CD4-positive, CD25-positive, alpha-beta regulatory T cell (primary cell): ENCODE measurements at regions not wholly inside any gene's neighbourhood (a gene's known extent, or its start where the extent isn't known, plus 50 kb on each side); places are given as distances from the start of the nearest gene placed in this dataset.
A peak's percentile ranks its signal among the peaks of the same experiment; 100 is the strongest.

Experiments used
- ATAC-seq, 2 donors: fragments of 150-1000 bp; cut with Tn5 transposase; one replicate each; pipeline ENCODE4 v1.10.0; 2021; ENCODE audit warnings: low read depth in 2 of 2, moderate number of reproducible peaks in 2 of 2, moderate library complexity in 1 of 2
- DNase-seq, 3 donors: peaks; one replicate each; pipeline versions ENCODE4 v3.0.0 to v3.0.0-alpha.2; 2012 to 2022; ENCODE audit warnings: mixed read lengths in 1 of 3
- H3K27ac ChIP-seq: one replicate; pipeline ENCODE4 v1.7.0; 2013; ENCODE audit warnings: mild to moderate bottlenecking, low read length; ENCODE audit not compliant: insufficient read depth, poor library complexity, severe bottlenecking
- H3K27me3 ChIP-seq: one replicate; pipeline ENCODE4 v1.7.0; 2013; ENCODE audit warnings: low read length; ENCODE audit not compliant: control insufficient read depth, insufficient read depth
- H3K36me3 ChIP-seq: one replicate; pipeline ENCODE4 v1.7.0; 2013; ENCODE audit warnings: mild to moderate bottlenecking, low read length, moderate library complexity; ENCODE audit not compliant: control insufficient read depth, insufficient read depth
- H3K4me1 ChIP-seq: 2 replicates; pipeline ENCODE4 v1.7.0; 2013; ENCODE audit warnings: mild to moderate bottlenecking, low read length; ENCODE audit not compliant: insufficient read depth, control insufficient read depth, poor library complexity, severe bottlenecking
- H3K4me3 ChIP-seq: one replicate; pipeline ENCODE4 v1.7.0; 2013; ENCODE audit warnings: low read depth, mild to moderate bottlenecking, low read length, moderate library complexity
- H3K9me3 ChIP-seq, 2 experiments: 1 replicate in 1 of 2; 2 replicates in 1 of 2; pipeline ENCODE4 v1.7.0; 2013; ENCODE audit warnings: low read length in 2 of 2, mild to moderate bottlenecking in 1 of 2, moderate library complexity in 1 of 2; ENCODE audit not compliant: control insufficient read depth in 2 of 2
- H3K27ac Mint-ChIP-seq, 3 donors: one replicate each; pipeline ENCODE4 v1.8.0; 2020 to 2022; ENCODE audit warnings: mild to moderate bottlenecking in 3 of 3, mixed read lengths in 3 of 3, moderate library complexity in 2 of 3
- H3K27me3 Mint-ChIP-seq: one replicate; pipeline ENCODE4 v1.8.0; 2022; ENCODE audit warnings: mild to moderate bottlenecking, mixed read lengths
- H3K36me3 Mint-ChIP-seq: one replicate; pipeline ENCODE4 v1.8.0; 2020; ENCODE audit warnings: mixed read lengths
- H3K4me1 Mint-ChIP-seq, 4 donors: one replicate each; pipeline ENCODE4 v1.8.0; 2020 to 2022; ENCODE audit warnings: mixed read lengths in 4 of 4, mild to moderate bottlenecking in 1 of 4
- H3K4me3 Mint-ChIP-seq, 4 donors: one replicate each; pipeline ENCODE4 v1.8.0; 2020 to 2022; ENCODE audit warnings: mild to moderate bottlenecking in 4 of 4, mixed read lengths in 4 of 4, moderate library complexity in 3 of 4
- H3K9me3 Mint-ChIP-seq, 7 donors: one replicate each; pipeline ENCODE4 v1.8.0; 2020 to 2022; ENCODE audit warnings: mixed read lengths in 7 of 7, mild to moderate bottlenecking in 3 of 7, moderate library complexity in 2 of 7

DNA sequence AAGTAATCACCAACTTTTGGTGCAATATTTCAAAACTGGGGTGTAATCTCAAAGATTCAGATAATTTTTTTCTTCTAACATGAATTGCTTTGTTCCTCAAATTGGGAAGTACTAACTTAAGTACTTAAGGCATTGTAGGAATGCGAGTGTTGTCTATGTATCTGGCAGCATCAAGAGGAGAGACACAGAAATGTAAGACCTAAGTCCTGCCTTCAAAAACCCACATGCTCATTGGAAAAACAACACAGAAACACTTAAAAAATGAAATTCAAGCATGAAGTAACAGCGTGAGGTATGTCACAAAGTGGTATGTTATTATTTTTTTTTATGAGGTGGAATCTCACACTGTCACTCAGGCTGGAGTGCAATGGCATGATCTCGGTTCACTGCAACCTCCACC is 288.5 kb downstream of the ZEB1 start:
- Mint-ChIP-seq H3K36me3 (no peaks in the 10 kb centered on the region), H3K9me3 (peaks cover 0 to 7% (median 0%) of the 10 kb centered on the region in 7 donors), H3K27me3 (peaks cover 12% of the 10 kb centered on the region), H3K27ac (no peak overlapping the region), H3K4me3 (no peak overlapping the region), H3K4me1 (peaks cover 0 to 17% (median 1%) of the 10 kb centered on the region in 4 donors)
- Histone ChIP-seq H3K4me1 (peaks cover 11% of the 10 kb centered on the region), H3K4me3 (no peak overlapping the region), H3K36me3 (no peaks in the 10 kb centered on the region), H3K27me3 (peaks cover 12% of the 10 kb centered on the region), H3K9me3 (peaks cover 0 to 2% of the 10 kb centered on the region in 2 experiments), H3K27ac (no peak overlapping the region)
- DNase-seq (no peak), ATAC-seq (no peak)

DNA sequence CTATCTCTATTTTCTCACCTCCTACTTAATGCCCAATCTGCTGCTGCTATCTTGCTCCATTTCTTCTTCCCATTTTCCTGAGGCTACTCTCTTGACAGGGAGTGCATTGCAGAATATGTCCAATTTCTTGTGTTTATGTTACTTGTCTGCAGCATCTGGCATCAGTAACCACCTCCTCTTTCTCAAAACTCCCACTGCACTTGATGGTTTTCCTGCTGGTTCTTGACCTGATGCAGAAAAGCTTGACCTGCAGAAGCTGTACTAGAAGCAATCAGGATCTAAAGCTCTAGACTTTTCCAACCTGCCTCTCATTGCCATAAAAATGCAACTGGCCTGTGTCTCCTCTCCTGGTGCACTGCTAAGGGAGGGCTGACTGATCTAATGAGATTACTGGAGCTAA is 287.8 kb downstream of the ZEB1 start:
- Mint-ChIP-seq H3K27ac (no peak overlapping the region), H3K4me3 (no peak overlapping the region), H3K36me3 (no peaks in the 10 kb centered on the region), H3K27me3 (peaks cover 17% of the 10 kb centered on the region), H3K9me3 (peaks cover 0 to 7% (median 0%) of the 10 kb centered on the region in 7 donors), H3K4me1 (peaks cover 0 to 19% (median 1%) of the 10 kb centered on the region in 4 donors)
- DNase-seq (no peak), ATAC-seq (no peak)
- H3K27ac ChIP-seq: no peak overlapping the region
- no peak overlapping the region for H3K4me3 ChIP-seq
- no peaks in the 10 kb centered on the region for H3K36me3 ChIP-seq
- peaks cover 12% of the 10 kb centered on the region for H3K27me3 ChIP-seq
- H3K4me1 ChIP-seq: peaks cover 11% of the 10 kb centered on the region
- peaks cover 0 to 2% of the 10 kb centered on the region in 2 experiments for H3K9me3 ChIP-seq

DNA sequence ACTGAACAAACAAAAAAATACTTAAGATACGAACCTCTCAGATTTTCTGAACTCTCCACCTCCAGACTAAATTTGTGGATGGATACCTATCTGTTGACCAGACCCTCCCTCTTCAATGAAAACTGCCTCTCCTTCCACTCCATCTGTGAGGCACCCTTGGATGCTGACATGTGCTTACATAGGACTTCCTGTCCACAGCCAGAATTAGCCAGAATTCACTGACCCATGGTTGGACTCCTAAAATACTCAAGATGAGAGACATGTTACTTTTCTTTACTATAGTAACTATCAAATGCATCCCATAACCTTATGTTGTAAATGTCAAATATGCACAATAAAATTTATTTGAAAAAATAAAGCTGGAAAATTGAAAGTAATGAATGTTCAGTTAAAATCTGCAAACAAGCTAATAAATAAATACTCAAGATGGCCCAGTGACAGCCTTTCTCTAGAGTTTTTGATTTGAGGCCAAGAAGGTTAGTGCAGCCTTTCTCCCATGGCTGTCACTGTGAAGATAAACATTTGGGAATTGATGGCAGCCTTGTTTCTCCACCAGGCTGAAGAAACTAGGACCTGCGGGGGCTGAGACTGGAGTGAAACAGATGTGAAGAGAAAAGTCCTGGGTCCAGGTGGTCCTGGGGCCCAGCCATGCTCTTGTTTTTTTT is 287.0 kb downstream of the ZEB1 start:
- ATAC-seq: no peak

DNA sequence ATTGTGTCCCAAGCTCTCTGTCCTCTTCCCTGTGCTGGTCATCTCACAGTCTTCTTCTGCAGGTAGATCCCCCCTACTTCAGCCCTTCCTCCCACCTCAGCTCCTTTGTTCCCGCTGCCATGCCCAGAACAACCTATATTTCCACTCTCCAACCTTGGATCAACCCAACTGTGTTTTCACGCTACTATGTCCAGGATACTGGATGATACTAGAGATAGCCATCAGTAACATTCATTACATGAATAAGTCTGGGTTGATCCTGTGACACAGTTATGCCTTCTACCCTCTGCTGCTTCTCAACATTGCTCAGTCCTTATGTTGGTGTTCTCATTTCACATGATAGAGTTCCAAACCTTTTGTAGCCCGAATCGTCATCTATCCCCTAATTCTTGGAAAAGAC is 286.4 kb downstream of the ZEB1 start:
- H3K27me3 ChIP-seq: peaks cover 14% of the 10 kb centered on the region
- ATAC-seq: no peak
- H3K27ac Mint-ChIP-seq: no peak overlapping the region
- no peaks in the 10 kb centered on the region for H3K36me3 ChIP-seq
- H3K27me3 Mint-ChIP-seq: peaks cover 8% of the 10 kb centered on the region
- no peak overlapping the region for H3K4me3 Mint-ChIP-seq
- H3K9me3 Mint-ChIP-seq: peaks cover 0 to 7% (median 0%) of the 10 kb centered on the region in 7 donors
- H3K36me3 Mint-ChIP-seq: no peaks in the 10 kb centered on the region
- H3K4me3 ChIP-seq: no peak overlapping the region
- peaks cover 0 to 22% (median 1%) of the 10 kb centered on the region in 4 donors for H3K4me1 Mint-ChIP-seq
- no peak for DNase-seq
- H3K4me1 ChIP-seq: peaks cover 11% of the 10 kb centered on the region
- H3K27ac ChIP-seq: no peak overlapping the region
- peaks cover 0 to 2% of the 10 kb centered on the region in 2 experiments for H3K9me3 ChIP-seq

More for the DNA sequence above, 287.0 kb downstream of the ZEB1 start:
- no peak overlapping the region for H3K27ac ChIP-seq
- H3K9me3 Mint-ChIP-seq: peaks cover 0 to 7% (median 0%) of the 10 kb centered on the region in 7 donors
- peaks cover 11% of the 10 kb centered on the region for H3K4me1 ChIP-seq
- no peaks in the 10 kb centered on the region for H3K36me3 ChIP-seq
- H3K36me3 Mint-ChIP-seq: no peaks in the 10 kb centered on the region
- H3K27ac Mint-ChIP-seq: no peak overlapping the region
- peaks cover 0 to 19% (median 1%) of the 10 kb centered on the region in 4 donors for H3K4me1 Mint-ChIP-seq
- peaks cover 14% of the 10 kb centered on the region for H3K27me3 Mint-ChIP-seq
- H3K27me3 ChIP-seq: peaks cover 13% of the 10 kb centered on the region
- H3K9me3 ChIP-seq: peaks cover 0 to 2% of the 10 kb centered on the region in 2 experiments
- no peak overlapping the region for H3K4me3 Mint-ChIP-seq
- no peak overlapping the region for H3K4me3 ChIP-seq
- DNase-seq: no peak

DNA sequence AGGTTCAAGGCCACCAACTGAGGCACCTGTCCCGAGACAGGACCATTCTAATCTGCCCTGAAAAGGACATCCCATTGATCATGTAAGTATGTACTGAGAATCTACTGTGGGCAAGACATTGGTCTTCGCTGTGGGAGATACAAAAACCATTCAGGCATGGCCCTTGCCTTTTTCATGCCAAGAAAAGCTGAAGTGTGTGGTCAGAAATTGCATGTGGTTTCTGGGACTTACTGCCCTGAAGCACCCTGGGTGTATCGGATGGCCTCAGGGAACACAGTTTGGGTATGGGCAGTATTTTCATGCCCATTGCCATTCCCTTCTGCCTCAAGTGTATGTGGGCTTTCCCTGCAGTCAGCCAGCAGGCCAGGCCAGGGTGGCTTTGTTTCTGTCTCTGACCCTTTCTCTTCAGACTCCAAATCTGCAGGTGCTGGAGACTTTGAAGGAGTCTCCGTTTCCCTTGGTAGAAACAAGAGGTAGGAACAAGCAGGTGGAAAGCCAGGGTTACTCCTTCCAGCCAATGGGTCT is 285.7 kb downstream of the ZEB1 start:
- Histone ChIP-seq H3K4me1 (peaks cover 11% of the 10 kb centered on the region), H3K27ac (no peak overlapping the region), H3K4me3 (no peak overlapping the region), H3K36me3 (no peaks in the 10 kb centered on the region), H3K27me3 (peaks cover 14% of the 10 kb centered on the region), H3K9me3 (peaks cover 0 to 2% of the 10 kb centered on the region in 2 experiments)
- ATAC-seq (no peak), DNase-seq (no peak)
- H3K27ac Mint-ChIP-seq: no peak overlapping the region
- peak overlapping the region; percentile 51 to 88 (median 84) for H3K4me3 Mint-ChIP-seq
- peaks cover 0 to 7% (median 0%) of the 10 kb centered on the region in 7 donors for H3K9me3 Mint-ChIP-seq
- no peaks in the 10 kb centered on the region for H3K36me3 Mint-ChIP-seq
- H3K4me1 Mint-ChIP-seq: peaks cover 0 to 22% (median 1%) of the 10 kb centered on the region in 4 donors
- peaks cover 7% of the 10 kb centered on the region for H3K27me3 Mint-ChIP-seq

DNA sequence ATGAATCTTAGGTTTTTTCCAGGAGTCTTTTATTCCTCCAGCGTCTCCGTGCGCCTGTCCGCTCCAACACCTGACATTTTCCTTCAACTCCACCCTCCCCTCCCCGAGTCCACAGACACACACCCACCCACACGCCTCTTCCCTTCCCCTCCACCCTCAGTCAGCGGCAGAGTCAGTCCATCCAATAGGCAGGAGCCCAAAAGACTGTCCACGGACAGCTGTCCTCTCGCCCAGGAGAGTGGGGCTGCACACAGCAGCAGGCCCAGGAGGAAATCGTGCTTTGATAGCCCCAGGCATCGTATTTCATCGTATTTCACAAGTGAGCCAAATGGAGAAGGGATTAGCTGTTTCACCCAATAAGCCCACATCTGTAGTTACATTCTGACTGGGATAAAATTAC is 285.1 kb downstream of the ZEB1 start:
- peak overlapping the region; percentile 42 for H3K4me3 ChIP-seq
- peaks cover 0 to 22% (median 1%) of the 10 kb centered on the region in 4 donors for H3K4me1 Mint-ChIP-seq

DNA sequence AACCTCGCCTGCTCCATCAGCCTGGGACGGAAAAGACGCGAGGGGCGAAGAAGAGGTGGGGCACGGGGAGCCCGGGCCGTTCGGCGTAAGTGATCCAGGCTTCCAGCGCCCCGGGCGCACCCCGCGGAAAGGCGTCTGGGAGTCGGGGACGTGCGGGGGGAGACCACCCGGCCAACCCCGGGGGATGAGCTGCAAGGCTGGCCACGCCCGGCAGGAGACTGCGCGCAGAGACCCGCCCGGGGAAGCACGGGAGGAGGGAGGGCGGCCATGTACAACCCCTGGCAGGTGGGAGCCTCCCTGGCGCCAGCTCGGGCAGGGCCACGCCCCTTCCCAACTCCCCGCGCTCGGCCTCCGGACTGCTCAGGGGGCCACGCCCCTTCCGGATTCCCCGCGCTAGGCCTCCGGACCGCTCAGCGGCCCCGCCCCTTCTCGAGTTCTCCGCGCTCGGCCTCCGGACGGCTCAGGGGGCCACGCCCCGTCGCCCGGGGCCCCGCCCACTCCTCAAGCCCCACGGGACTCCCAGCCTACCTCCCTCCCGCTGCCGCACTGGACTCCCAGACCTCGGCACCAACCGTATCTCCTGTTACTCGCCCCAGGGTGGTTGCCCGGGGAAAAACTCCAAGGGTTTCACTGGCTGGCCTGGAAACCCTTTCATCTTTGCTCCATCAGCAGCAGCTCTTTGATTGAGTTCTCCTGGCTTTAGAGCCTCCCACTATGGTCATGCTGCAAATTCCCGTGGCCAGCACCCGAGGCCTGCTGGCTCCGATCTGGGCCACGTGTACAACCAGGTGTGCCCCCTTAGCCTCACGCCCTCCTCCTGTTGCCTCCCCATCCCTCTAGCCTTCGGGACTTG is 284.4 kb downstream of the ZEB1 start:
- H3K9me3 ChIP-seq: no peaks in the 10 kb centered on the region
- H3K27ac ChIP-seq: no peak overlapping the region
- no peak overlapping the region for H3K27ac Mint-ChIP-seq
- peaks cover 14% of the 10 kb centered on the region for H3K27me3 ChIP-seq
- peaks cover 7% of the 10 kb centered on the region for H3K27me3 Mint-ChIP-seq
- ATAC-seq (peak; percentile 67 to 76), DNase-seq (peak; percentile 25 to 81 (median 55))
- peaks cover 0 to 7% (median 0%) of the 10 kb centered on the region in 7 donors for H3K9me3 Mint-ChIP-seq
- H3K36me3 Mint-ChIP-seq: no peaks in the 10 kb centered on the region
- no peaks in the 10 kb centered on the region for H3K36me3 ChIP-seq
- H3K4me1 Mint-ChIP-seq: peaks cover 0 to 22% (median 1%) of the 10 kb centered on the region in 4 donors
- peak overlapping the region; percentile 42 for H3K4me3 ChIP-seq
- H3K4me3 Mint-ChIP-seq: peak overlapping the region; percentile 78 to 88 (median 85)
- peaks cover 11% of the 10 kb centered on the region for H3K4me1 ChIP-seq

More for the DNA sequence above, 285.1 kb downstream of the ZEB1 start:
- Mint-ChIP-seq H3K36me3 (no peaks in the 10 kb centered on the region), H3K4me3 (peak overlapping the region; percentile 51 to 88 (median 85)), H3K9me3 (peaks cover 0 to 7% (median 0%) of the 10 kb centered on the region in 7 donors), H3K27me3 (peaks cover 7% of the 10 kb centered on the region), H3K27ac (no peak overlapping the region)
- H3K27me3 ChIP-seq: peaks cover 14% of the 10 kb centered on the region
- H3K4me1 ChIP-seq: peaks cover 11% of the 10 kb centered on the region
- ATAC-seq: no peak
- H3K36me3 ChIP-seq: no peaks in the 10 kb centered on the region
- H3K27ac ChIP-seq: no peak overlapping the region
- no peaks in the 10 kb centered on the region for H3K9me3 ChIP-seq
- DNase-seq: no peak
